ENCODE measurements at regions not wholly inside any gene's neighbourhood (a gene's known extent, or its start where the extent isn't known, plus 50 kb on each side); places are given as distances from the start of the nearest gene placed in this dataset.
A peak's percentile ranks its signal among the peaks of the same experiment; 100 is the strongest.

DNA sequence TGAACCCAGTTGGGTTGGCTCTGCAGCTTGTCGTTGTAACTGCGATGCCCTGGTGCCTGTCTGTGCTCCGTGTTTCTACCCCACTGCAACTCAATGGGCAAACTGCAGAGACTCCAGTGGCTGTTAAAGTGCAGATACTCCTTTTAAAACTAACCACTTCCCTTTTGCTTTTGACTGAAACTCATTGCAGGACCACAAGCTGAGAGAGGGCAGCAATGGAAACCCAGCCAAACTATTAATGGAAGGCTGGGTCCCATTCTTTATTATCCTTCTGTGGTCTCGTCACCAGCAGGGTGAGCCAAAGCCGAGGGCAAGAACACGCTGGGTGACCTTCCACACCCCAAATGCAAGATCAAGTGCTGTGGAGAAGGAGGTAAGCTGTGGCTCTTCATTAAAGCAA is 910.4 kb downstream of the VRK1 start:
- no peak for DNase-seq (ENCODE audit: low spot score)
- no peaks in the 10 kb centered on the region for H3K9me2 ChIP-seq (replicated peaks; ENCODE audit: insufficient read depth)
- 87% methylated on average over 6 of the region's 6 CpGs for WGBS (ENCODE audit: low lambda C conversion rate, missing lambda C conversion rate)
- H3K79me2 ChIP-seq = no peaks in the 10 kb centered on the region
- no peak overlapping the region for H2AFZ ChIP-seq
- no peaks in the 10 kb centered on the region for H4K20me1 ChIP-seq (ENCODE audit: insufficient read depth, poor library complexity, severe bottlenecking)
- H3K36me3 ChIP-seq (replicated peaks; ENCODE audit: insufficient read depth, low read depth) = no peaks in the 10 kb centered on the region
- H3K4me3 ChIP-seq = no peak overlapping the region
- no peaks in the 10 kb centered on the region for H3K9me3 ChIP-seq (ENCODE audit: low read depth)
- H3K4me1 ChIP-seq (ENCODE audit: insufficient read depth) = no peaks in the 10 kb centered on the region
- H3K4me2 ChIP-seq = no peak overlapping the region
- H3K27ac ChIP-seq = no peak overlapping the region
- H3K27me3 ChIP-seq = no peaks in the 10 kb centered on the region
- TF ChIP-seq EZH2phosphoT487 (IDR thresholded peaks at IDR 0.05; ENCODE audit: low read depth, severe bottlenecking, unreplicated experiment) (no peak), CTCF (IDR thresholded peaks at IDR 0.05; ENCODE audit: poor library complexity) (no peak), EZH2 (IDR thresholded peaks at IDR 0.05; ENCODE audit: borderline replicate concordance) (no peak)

DNA sequence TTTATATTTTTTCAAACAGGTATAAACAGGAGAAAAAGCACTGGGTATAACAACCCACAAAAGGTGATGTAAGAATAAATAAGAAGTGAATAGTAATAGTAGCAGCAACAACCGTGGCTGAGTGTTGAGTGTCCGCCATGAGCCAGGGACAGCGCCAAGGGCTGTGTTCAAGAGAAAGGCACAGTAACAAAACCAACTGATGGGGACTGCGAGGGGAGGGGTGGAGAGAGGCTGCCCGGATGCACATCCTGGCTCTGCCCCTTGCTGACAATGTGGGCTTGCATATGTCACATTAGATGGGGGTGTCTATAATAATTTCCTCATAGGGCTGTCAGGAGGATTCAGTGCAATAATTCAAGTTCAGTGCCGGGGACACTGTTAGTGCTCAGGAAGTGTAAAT is 912.4 kb downstream of the VRK1 start:
- Histone ChIP-seq H3K27me3 (no peaks in the 10 kb centered on the region), H3K27ac (no peak overlapping the region), H4K20me1 (ENCODE audit: insufficient read depth, poor library complexity, severe bottlenecking) (no peaks in the 10 kb centered on the region), H3K79me2 (no peaks in the 10 kb centered on the region), H3K4me3 (no peak overlapping the region), H3K9me3 (ENCODE audit: low read depth) (no peaks in the 10 kb centered on the region), H3K4me2 (no peak overlapping the region), H2AFZ (no peak overlapping the region), H3K36me3 (replicated peaks; ENCODE audit: insufficient read depth, low read depth) (no peaks in the 10 kb centered on the region), H3K9me2 (replicated peaks; ENCODE audit: insufficient read depth) (no peaks in the 10 kb centered on the region), H3K4me1 (ENCODE audit: insufficient read depth) (no peaks in the 10 kb centered on the region)
- no peak for DNase-seq (ENCODE audit: low spot score)
- 92% methylated on average over 6 of the region's 6 CpGs for WGBS (ENCODE audit: low lambda C conversion rate, missing lambda C conversion rate)
- no peak for TF ChIP-seq EZH2phosphoT487 (IDR thresholded peaks at IDR 0.05; ENCODE audit: low read depth, severe bottlenecking, unreplicated experiment)
- no peak for TF ChIP-seq CTCF (IDR thresholded peaks at IDR 0.05; ENCODE audit: poor library complexity)
- no peak for TF ChIP-seq EZH2 (IDR thresholded peaks at IDR 0.05; ENCODE audit: borderline replicate concordance)

DNA sequence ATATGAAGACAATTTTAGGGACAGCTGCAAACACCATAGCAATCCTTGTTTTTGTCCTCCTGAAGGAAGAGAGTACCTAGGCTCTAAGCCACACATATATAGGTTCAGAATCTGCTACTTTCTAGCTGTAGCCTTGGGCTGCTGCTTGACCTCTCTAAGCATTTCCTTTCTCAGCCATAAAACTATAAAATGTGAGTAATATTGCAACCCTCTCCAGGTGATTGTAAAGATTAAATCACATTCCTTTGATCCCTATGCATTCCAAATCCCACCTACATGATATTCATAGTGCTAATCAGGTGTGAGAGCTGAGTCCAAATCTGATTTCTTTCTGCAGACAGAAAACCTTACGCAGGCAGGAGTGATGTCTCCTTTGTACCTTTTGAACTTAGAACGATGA is 913.5 kb downstream of the VRK1 start:
- Histone ChIP-seq H3K9me2 (replicated peaks; ENCODE audit: insufficient read depth) (no peaks in the 10 kb centered on the region), H3K27me3 (no peaks in the 10 kb centered on the region), H3K9me3 (ENCODE audit: low read depth) (no peaks in the 10 kb centered on the region), H3K36me3 (replicated peaks; ENCODE audit: insufficient read depth, low read depth) (no peaks in the 10 kb centered on the region), H3K4me2 (no peak overlapping the region), H3K27ac (peak overlapping the region; percentile 60), H3K4me1 (ENCODE audit: insufficient read depth) (no peaks in the 10 kb centered on the region), H3K79me2 (no peaks in the 10 kb centered on the region), H2AFZ (no peak overlapping the region), H4K20me1 (ENCODE audit: insufficient read depth, poor library complexity, severe bottlenecking) (no peaks in the 10 kb centered on the region), H3K4me3 (no peak overlapping the region)
- 78% methylated on average over 2 of the region's 2 CpGs for WGBS (ENCODE audit: low lambda C conversion rate, missing lambda C conversion rate)
- DNase-seq (ENCODE audit: low spot score) = no peak
- no peak for TF ChIP-seq EZH2phosphoT487 (IDR thresholded peaks at IDR 0.05; ENCODE audit: low read depth, severe bottlenecking, unreplicated experiment)
- TF ChIP-seq EZH2 (IDR thresholded peaks at IDR 0.05; ENCODE audit: borderline replicate concordance) = no peak
- no peak for TF ChIP-seq CTCF (IDR thresholded peaks at IDR 0.05; ENCODE audit: poor library complexity)

DNA sequence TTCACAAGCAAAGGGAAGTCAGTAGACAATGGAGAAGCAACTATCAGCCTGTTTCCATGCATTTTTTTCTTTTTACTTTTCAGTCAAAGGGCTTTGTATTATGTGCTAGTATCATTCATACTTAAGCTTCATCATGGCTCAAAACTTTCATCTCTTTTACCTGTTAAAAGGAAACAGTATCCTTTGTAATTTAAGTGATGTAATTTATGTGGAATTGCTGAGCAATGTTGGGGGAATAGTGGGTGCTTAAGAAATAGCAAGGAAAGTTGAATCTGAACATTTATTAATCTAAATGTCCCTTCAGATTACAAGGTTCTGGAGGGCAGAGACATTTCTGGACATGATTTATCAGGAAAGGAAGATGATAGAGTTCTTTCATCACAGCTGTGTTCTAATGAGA is 915.3 kb downstream of the VRK1 start:
- H3K36me3 ChIP-seq (replicated peaks; ENCODE audit: insufficient read depth, low read depth) = no peaks in the 10 kb centered on the region

More for the DNA sequence above, 915.3 kb downstream of the VRK1 start:
- Histone ChIP-seq H3K27me3 (no peaks in the 10 kb centered on the region), H3K27ac (peak overlapping the region; percentile 60), H3K79me2 (no peaks in the 10 kb centered on the region), H3K4me3 (no peak overlapping the region), H3K9me2 (replicated peaks; ENCODE audit: insufficient read depth) (no peaks in the 10 kb centered on the region), H2AFZ (no peak overlapping the region), H3K4me1 (ENCODE audit: insufficient read depth) (no peaks in the 10 kb centered on the region), H3K9me3 (ENCODE audit: low read depth) (no peaks in the 10 kb centered on the region), H3K4me2 (no peak overlapping the region), H4K20me1 (ENCODE audit: insufficient read depth, poor library complexity, severe bottlenecking) (no peaks in the 10 kb centered on the region)
- no peak for TF ChIP-seq EZH2phosphoT487 (IDR thresholded peaks at IDR 0.05; ENCODE audit: low read depth, severe bottlenecking, unreplicated experiment)
- no peak for TF ChIP-seq EZH2 (IDR thresholded peaks at IDR 0.05; ENCODE audit: borderline replicate concordance)
- TF ChIP-seq CTCF (IDR thresholded peaks at IDR 0.05; ENCODE audit: poor library complexity) = no peak
- no peak for DNase-seq (ENCODE audit: low spot score)
